Ishikawa (cell line): ENCODE measurements at regions not wholly inside any gene's neighbourhood (a gene's known extent, or its start where the extent isn't known, plus 50 kb on each side); places are given as distances from the start of the nearest gene placed in this dataset.

Source experiments
- CEBPB ChIP-seq: IDR thresholded peaks from 2 replicates; pipeline ENCODE4 v1.6.1; 2012
- CREB1 ChIP-seq: IDR thresholded peaks from 2 replicates; pipeline ENCODE4 v1.6.1; 2012; ENCODE audit warnings: low read depth
- EP300 ChIP-seq: IDR thresholded peaks from 2 replicates; pipeline ENCODE4 v1.6.1; 2012; ENCODE audit warnings: borderline replicate concordance
- FOXM1 ChIP-seq: IDR thresholded peaks from 2 replicates; pipeline ENCODE4 v1.6.1; 2012; ENCODE audit warnings: low read depth, borderline replicate concordance
- NFIC ChIP-seq: IDR thresholded peaks from 2 replicates; pipeline ENCODE4 v1.6.1; 2012
- ZBTB7A ChIP-seq: IDR thresholded peaks from 2 replicates; pipeline ENCODE4 v1.6.1; 2012; ENCODE audit warnings: low read depth
- TF ChIP-seq, protein P1 (sequence below): IDR thresholded peaks from 2 replicates; pipeline ENCODE4 v1.6.1; 2012

DNA sequence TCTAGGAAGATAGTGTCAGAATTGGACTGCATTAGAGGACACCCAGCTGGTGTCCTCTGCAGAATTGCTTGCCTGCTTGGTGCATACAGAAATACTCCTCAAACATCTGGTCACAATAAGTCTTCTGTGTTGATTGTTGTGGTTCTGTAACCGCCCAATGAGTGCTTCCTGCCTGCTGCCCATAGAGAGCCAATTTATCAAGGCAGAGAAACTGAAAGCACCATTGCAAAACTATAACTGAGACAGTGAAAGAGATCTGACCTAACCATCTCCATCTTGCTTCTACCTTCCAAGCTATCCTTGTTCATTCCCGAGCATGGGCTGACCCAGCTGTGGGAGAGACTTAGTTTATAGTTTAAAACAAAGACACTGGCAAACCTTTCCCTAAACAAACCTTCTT, 462.4 kb upstream of the RGS18 start:
- TF ChIP-seq CREB1 (no peak), NFIC (no peak), EP300 (no peak), ZBTB7A (no peak), CEBPB (no peak), FOXM1 (no peak)
- TF ChIP-seq, protein P1, sequence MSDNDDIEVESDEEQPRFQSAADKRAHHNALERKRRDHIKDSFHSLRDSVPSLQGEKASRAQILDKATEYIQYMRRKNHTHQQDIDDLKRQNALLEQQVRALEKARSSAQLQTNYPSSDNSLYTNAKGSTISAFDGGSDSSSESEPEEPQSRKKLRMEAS: no peak
